ENCODE measurements at regions not wholly inside any gene's neighbourhood (a gene's known extent, or its start where the extent isn't known, plus 50 kb on each side); places are given as distances from the start of the nearest gene placed in this dataset.

DNA sequence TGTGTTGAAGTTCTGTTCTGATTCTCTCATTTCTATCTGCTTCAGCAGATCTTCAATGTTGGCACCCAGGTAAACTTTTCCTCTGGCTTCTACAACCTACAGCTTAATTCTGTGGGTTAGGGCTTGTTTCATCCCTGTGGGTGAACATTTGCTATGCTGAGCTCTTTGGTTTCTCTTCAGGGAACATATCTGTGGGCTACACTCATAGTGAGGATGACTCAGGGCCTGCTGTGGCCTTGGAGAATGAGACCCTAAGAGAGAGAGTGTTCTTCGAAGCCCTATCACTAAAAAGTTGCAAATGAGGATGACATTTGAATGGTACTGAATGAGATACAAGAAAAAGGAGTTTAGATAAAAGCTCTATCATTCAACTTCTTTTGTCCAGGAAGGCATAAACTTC, 346.2 kb upstream of the CBLB start:
- Histone ChIP-seq H3K9me3 (peaks cover 4% of the 10 kb centered on the region), H3K36me3 (ENCODE audit: insufficient read depth in 1 of 2, low read depth in 1 of 2) (no peaks in the 10 kb centered on the region), H3K27me3 (ENCODE audit: insufficient read depth in 3 of 3, low read length in 2 of 3) (no peaks in the 10 kb centered on the region), H3K27ac (no peak overlapping the region), H3K4me3 (no peak overlapping the region), H3K4me1 (peaks cover 6% of the 10 kb centered on the region)
- ATAC-seq (no peak), DNase-seq (no peak)
- 87 to 95% (median 93%) methylated on average over 1 of the region's 1 CpG for WGBS, 3 donors
- TF ChIP-seq, protein P1, sequence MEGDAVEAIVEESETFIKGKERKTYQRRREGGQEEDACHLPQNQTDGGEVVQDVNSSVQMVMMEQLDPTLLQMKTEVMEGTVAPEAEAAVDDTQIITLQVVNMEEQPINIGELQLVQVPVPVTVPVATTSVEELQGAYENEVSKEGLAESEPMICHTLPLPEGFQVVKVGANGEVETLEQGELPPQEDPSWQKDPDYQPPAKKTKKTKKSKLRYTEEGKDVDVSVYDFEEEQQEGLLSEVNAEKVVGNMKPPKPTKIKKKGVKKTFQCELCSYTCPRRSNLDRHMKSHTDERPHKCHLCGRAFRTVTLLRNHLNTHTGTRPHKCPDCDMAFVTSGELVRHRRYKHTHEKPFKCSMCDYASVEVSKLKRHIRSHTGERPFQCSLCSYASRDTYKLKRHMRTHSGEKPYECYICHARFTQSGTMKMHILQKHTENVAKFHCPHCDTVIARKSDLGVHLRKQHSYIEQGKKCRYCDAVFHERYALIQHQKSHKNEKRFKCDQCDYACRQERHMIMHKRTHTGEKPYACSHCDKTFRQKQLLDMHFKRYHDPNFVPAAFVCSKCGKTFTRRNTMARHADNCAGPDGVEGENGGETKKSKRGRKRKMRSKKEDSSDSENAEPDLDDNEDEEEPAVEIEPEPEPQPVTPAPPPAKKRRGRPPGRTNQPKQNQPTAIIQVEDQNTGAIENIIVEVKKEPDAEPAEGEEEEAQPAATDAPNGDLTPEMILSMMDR (IDR thresholded peaks at IDR 0.05) = no peak
- intact Hi-C loops (cut with DNase I) = no loop called here

DNA sequence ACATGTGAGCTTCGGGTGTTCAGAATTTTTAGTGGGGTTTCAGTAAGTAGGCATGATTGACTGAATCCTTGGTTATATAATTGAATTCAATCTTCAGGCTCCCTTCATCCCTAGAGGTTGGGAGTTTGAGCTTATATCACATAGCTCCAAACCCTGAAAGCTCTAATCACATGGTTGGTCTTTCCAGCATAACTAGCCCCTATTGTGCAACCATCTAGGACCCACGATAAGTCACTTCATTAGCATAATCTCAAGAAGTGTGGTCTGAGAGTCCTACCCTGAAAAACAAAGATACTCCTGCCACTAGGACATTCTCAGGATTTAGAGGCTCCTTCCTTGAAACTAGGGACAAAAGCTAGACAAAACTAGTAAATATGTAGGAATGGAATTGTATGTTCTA, 348.9 kb upstream of the CBLB start:
- Histone ChIP-seq H3K9me3 (peaks cover 4% of the 10 kb centered on the region), H3K4me1 (no peaks in the 10 kb centered on the region), H3K4me3 (no peak overlapping the region), H3K27me3 (ENCODE audit: insufficient read depth in 3 of 3, low read length in 2 of 3) (no peaks in the 10 kb centered on the region), H3K27ac (no peak overlapping the region), H3K36me3 (ENCODE audit: insufficient read depth in 1 of 2, low read depth in 1 of 2) (no peaks in the 10 kb centered on the region)
- TF ChIP-seq, protein P1 (IDR thresholded peaks at IDR 0.05) = no peak
- no peak for DNase-seq
- intact Hi-C loops (cut with DNase I) = no loop called here
- 92 to 97% (median 95%) methylated on average over 2 of the region's 2 CpGs for WGBS, 3 donors
- no peak for ATAC-seq

DNA sequence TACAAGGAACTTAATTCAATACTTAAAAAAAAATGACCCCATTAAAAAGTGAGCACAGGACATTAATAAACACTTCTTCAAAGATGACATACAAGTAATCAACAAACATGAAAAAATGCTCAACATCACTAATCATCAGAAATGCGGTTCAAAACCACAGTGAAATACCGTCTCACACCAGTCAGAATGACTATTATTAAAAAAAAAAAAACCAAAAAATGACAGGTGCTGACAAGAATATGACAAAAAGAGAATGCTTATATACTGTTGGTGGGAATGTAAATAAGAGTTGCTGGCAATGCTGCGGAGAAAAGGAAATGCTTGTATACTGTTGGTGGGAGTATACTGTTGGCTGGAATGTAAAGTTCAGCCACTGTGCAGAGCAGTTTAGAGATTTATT, 358.3 kb upstream of the CBLB start:
- no peak for DNase-seq
- H3K4me3 ChIP-seq = no peak overlapping the region
- H3K36me3 ChIP-seq (ENCODE audit: insufficient read depth in 1 of 2, low read depth in 1 of 2) = no peaks in the 10 kb centered on the region
- H3K9me3 ChIP-seq = no peaks in the 10 kb centered on the region
- intact Hi-C loops (cut with DNase I) = no loop called here
- TF ChIP-seq, protein P1 (IDR thresholded peaks at IDR 0.05) = no peak
- H3K27ac ChIP-seq = no peak overlapping the region
- H3K4me1 ChIP-seq = no peaks in the 10 kb centered on the region
- ATAC-seq = no peak
- no peaks in the 10 kb centered on the region for H3K27me3 ChIP-seq (ENCODE audit: insufficient read depth in 3 of 3, low read length in 2 of 3)
- WGBS, 3 donors = 80 to 95% (median 81%) methylated on average over 3 of the region's 3 CpGs

DNA sequence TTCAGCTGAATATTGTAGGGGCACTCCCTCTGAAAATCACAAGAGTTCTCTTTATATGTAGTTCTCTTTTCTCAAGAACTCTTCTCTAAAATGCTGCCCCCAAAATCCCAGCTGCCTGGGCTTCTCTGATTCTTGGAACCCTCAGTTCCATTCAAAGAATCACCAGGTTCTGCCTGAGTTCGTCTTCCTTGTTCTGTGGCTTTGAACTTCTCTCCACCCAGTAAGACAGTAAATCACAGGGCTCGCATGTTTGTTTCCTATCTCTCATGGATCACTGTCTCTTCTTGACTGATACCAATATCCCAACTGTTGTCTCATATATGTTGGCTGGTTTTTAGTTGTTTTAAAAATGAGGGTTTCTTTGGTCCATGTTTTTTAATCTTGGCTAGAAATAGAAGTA, 359.5 kb upstream of the CBLB start:
- no peaks in the 10 kb centered on the region for H3K9me3 ChIP-seq
- H3K27me3 ChIP-seq (ENCODE audit: insufficient read depth in 3 of 3, low read length in 2 of 3) = no peaks in the 10 kb centered on the region
- ATAC-seq = no peak
- intact Hi-C loops (cut with DNase I) = no loop called here
- H3K4me3 ChIP-seq = no peak overlapping the region
- H3K4me1 ChIP-seq = no peaks in the 10 kb centered on the region
- 69 to 71% (median 70%) methylated on average over 2 of the region's 2 CpGs for WGBS, 3 donors
- DNase-seq = no peak
- no peak overlapping the region for H3K27ac ChIP-seq
- no peaks in the 10 kb centered on the region for H3K36me3 ChIP-seq (ENCODE audit: insufficient read depth in 1 of 2, low read depth in 1 of 2)
- TF ChIP-seq, protein P1 (IDR thresholded peaks at IDR 0.05) = no peak

DNA sequence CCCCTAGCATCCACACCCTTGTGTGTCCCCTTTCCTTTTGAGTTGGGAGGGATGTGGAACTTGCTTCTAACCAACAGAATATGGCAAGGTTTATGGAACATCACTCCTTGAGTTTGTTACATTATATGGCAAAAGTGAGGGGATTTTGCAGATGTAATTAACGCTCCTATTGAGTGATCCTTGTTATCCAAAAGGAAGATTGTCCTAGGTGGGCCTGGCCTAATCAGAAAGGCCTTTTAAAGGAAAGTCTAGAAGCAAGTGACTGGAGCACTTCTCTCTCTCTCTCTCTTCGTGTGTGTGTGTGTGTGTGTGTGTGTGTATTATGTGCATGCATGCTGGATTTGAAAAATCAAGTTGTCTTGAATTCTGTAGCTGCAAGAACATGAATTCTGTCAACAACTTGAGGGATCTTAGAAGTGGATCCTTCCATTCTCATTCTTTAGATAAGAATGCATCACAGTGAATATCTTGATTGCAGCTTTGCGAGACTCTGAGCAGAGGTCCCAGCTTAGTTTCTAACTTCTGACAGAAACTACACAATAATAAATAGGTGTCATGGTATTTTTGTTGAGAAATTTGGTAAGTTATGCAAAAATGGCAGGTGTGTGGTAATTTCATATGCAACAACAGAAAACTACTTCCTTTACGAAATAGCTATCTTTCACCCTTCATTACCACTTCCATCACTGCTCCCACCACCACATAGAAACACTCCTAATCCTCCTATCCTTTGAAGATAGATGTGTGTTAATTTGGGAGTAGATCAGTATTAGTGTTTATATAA, 360.9 kb upstream of the CBLB start:
- H3K27ac ChIP-seq = no peak overlapping the region
- 89 to 92% (median 91%) methylated on average over 4 of the region's 4 CpGs for WGBS, 3 donors
- no peaks in the 10 kb centered on the region for H3K27me3 ChIP-seq (ENCODE audit: insufficient read depth in 3 of 3, low read length in 2 of 3)
- no peaks in the 10 kb centered on the region for H3K9me3 ChIP-seq
- TF ChIP-seq, protein P1 (IDR thresholded peaks at IDR 0.05) = no peak
- H3K36me3 ChIP-seq (ENCODE audit: insufficient read depth in 1 of 2, low read depth in 1 of 2) = no peaks in the 10 kb centered on the region
- H3K4me1 ChIP-seq = no peaks in the 10 kb centered on the region
- intact Hi-C loops (cut with DNase I) = no loop called here
- ATAC-seq (no peak), DNase-seq (no peak)
- H3K4me3 ChIP-seq = no peak overlapping the region
